Stimulated activated CD8-positive, alpha-beta memory T cell treated with anti-CD3 and anti-CD28 coated beads, Interleukin-2, amount 100 ng/mL, for 48 hours (primary cell): ENCODE measurements at regions not wholly inside any gene's neighbourhood (a gene's known extent, or its start where the extent isn't known, plus 50 kb on each side); places are given as distances from the start of the nearest gene placed in this dataset.

Experiments used
- DNase-seq, 2 donors: peaks; one replicate each; pipeline ENCODE4 v3.0.0-alpha.2; 2020; ENCODE audit warnings: low read depth in 2 of 2

GRCh38 chr10:64501807-64502206 lies 980.6 kb downstream of the REEP3 start:
- no peak for DNase-seq

DNA sequence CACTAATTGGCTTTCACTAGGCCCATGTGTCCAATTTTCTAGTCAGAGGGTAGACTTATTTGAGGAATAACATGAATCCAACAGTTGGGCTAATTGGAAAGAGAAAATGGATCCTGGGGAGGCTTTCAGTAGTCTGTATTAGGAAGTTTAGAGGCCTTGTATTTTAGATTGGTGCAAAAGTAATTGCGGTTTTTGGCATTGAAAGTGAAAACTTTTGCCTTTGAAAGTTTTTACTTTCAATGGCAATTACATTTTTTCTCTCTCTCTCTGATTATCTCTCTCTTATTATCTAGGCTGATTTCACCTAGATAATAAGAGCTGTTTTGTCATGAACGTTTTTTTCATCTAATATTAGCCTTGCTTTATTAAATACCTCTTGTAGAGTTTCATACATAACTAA lies 981.7 kb downstream of the REEP3 start:
- no peak for DNase-seq

GRCh38 chr10:64503429-64503828 lies 982.2 kb downstream of the REEP3 start:
- DNase-seq, result no peak

DNA sequence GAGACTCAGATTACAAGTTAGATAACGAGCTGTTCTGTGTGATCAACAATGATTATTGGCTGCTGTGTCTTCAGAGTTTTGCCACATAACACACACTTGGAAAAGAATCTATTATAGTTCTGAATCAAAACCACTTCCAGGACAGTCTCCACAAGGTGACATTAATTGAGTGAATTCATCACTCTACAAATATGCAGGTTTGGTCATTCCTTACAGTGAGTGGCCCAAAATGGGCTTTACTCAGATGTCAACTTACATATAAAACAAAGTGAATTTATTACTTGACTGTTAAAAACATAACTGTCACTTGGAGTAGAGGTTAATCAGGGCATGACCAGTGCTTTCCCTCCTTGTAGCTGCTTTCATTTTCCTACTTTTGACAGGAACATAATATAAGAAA lies 984.3 kb downstream of the REEP3 start:
- DNase-seq, result no peak

DNA sequence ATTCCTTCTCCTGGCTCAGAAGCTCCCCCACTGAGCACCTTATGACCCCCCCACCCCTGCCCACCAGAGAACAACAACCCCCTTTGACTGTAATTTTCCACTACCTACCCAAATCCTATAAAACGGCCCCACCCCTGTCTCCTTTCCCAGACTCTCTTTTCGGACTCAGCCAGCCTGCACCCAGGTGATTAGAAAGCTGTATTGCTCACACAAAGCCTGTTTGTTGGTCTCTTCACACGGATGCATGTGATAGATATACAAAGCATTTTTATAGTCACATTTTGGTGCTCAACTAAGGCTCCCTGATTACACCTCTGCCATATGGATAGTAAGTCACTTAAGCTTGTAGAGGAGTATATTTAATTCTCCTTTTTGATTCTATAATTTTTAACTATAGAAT lies 985.8 kb downstream of the REEP3 start:
- DNase-seq, result no peak

GRCh38 chr10:64507651-64508028 lies 986.4 kb downstream of the REEP3 start:
- no peak for DNase-seq

GRCh38 chr10:64508029-64508661 lies 986.9 kb downstream of the REEP3 start:
- DNase-seq, result no peak

- no peak for DNase-seq
Observed at GRCh38 chr10:64515970-64516699, 994.9 kb downstream of the REEP3 start.

DNA sequence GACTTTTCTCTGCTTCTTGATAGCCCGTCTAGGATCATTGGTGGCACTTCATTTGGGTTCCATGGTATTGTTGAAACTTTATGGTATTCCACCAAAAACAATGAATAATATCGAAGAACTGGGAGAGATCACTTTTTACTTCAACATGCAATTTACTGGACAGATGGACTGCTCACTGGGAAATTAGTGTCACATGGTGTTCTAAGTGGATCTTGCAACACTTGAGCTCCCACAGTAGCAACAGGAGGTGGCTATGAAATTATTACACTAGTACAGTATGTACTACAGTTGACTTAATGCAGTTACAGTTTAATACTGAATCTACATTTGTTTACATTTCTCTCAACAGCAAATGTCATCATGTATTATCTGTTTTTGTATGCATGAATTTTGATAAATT lies 997.3 kb downstream of the REEP3 start:
- DNase-seq, result no peak

DNA sequence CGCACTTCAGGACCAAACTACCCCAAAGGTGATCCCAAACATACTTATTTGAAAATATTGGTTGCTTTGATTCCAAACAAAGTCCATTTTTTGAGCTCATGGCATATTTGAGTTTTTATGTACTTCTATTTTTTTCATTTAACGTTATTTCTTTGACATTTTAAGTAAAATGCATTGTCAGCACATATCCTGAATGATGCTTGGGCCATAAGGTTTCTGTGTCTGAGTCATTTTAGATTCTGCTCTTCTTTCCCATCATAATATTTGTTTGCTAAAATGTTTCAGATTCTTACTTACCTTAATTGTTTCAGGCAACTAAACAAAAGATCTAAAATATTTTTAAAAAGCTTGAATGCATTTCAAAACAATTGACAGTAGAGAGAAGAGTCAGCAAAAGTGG lies 998.2 kb downstream of the REEP3 start:
- no peak for DNase-seq

DNA sequence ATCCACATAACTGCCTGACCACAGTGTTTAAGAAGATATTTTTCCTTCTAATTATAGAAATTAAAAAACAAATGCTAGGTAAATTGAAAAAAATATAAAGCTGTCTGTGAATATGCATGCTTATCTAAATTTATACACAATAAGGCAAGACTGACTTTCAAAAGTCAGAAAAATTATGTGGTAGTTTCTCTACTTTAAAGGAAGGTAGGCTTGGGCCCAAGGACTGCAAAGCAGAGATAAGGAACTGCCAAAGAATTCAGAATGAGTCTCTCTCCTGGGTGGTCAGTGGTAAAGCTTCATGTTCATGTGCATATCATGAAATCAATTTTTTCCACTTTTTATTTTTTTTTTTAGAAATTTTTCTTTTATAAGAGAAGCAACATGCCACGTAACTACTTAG lies 998.6 kb downstream of the REEP3 start:
- DNase-seq, result no peak

DNA sequence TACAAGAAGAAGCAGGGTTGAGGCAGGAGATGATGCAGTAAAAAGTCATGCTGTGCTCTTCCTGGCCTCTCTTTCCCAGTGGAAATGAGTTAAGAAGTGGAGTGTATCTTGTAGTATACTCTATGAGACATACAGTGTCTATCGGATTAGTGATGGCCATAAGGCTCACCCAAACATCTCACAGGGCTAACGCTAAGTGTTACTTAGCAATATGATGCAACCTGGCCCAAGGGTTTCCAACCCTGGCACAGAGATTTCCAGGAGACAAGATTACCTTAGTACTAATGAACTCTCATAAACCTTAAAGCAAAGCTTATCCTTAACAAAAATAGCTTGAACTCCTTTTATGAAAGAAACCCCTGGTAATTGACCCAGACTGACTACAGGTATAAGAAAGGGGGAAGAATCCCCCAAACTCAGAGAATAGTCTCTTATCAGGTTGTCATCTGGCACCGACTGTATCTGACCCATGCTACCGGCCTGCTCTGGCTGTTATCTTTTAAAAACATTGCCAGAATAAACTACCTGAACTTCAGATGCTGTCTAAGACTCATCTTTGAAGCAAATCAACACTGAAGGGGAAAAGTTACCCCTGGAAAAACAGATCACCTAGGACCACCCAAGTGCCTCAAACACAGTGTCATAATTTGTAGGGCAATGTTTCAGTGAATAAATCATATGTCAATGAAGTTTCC lies 1002.0 kb downstream of the REEP3 start:
- DNase-seq, result no peak

- no peak for DNase-seq
Observed at GRCh38 chr10:64528294-64529002, 1007.2 kb downstream of the REEP3 start.

- DNase-seq, result no peak
Observed at GRCh38 chr10:64529003-64529350, 1007.8 kb downstream of the REEP3 start.

DNA sequence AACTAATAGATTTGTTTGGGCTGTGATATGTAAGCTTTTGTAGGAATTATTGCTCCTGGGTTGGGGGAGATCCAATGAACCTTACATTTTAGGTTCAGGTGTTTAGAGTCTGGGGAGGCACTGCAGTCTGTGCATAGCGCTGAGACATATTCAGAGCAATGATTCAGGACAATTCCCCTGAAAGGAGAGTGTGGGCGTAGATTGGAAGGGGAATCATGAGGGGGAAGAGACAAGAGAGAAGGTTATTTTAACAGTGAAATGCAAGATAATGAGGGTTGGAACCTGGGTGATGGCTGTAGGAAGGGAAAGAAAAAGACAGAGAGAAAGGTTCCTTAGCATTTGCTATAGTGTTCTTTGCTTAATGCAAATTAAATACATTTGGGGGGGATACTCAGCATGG lies 1013.4 kb downstream of the REEP3 start:
- no peak for DNase-seq

DNA sequence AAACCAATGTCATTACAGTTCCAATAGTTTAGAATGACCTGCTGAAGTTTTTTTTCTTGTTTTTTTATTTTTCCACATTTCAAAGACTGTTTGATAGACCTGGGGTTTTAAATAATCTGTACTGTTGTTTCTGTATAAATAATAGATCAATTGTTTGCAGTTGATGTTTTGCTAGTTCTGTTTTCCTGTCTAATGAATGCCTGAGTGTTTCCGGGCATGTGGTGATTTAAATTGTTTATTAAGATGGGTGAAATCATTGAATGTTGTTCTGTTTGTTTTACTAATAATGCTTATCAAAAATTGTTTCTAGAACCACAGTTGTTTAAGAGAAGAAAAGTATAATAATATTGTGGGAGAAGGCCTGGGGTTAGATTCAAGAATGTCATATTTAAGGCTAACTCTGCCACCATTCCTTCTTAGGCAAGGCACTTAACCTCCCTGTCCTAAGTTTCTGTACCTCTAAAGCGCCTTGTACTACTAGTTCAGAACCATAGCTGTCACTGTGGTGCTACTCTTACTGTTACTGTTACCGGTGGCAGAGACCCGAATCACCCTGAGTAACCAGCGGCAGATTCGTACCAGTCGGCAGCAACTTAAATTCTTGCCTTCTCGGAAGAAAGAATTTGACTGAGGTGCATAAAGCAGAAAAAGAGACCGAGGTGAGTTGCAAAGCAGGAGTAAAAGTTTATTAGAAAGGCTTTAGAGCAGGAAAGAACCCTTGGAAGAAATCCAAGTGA lies 1014.1 kb downstream of the REEP3 start:
- DNase-seq, result no peak

GRCh38 chr10:64537112-64537511 lies 1015.9 kb downstream of the REEP3 start:
- DNase-seq, result no peak

DNA sequence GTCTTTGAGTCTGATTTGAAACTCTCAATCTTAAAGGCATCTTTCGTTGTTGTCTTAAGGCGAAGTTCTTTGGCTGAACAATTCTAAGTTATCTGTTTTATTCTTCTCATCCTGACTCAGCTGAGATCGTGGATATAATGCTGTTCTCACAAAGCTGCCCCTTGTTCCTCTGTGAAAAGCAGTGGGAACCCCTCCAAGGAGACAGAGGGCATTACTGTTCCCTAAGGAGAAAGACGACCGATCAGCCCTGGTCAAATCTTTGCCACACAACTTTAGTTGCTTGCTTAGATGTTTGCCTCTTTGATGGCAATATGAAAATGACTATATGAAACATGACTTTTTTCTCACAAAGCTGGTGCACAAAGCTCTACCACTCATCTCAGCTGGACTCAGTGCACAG lies 1016.7 kb downstream of the REEP3 start:
- no peak for DNase-seq

DNA sequence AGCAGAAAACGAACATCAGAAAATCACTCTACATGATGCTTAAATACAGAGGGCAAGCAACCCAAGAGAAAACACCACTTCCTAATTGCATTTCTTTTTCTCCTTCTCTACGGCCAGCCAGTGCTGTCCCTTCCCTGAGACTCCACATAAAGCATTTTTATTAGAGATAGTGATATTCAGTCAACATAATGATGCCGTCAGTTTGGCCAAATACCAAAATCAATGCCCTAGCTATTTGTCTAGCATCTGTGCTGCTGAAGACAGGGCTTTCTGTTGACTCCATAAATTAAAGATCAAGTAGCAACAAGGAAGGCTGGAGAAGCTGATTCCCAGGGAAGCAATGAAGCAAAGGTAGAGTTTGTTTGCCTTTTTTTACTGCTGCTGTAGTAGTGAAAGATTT lies 1024.9 kb downstream of the REEP3 start:
- no peak for DNase-seq

GRCh38 chr10:64547168-64547567 lies 1026.0 kb downstream of the REEP3 start:
- DNase-seq, result no peak

DNA sequence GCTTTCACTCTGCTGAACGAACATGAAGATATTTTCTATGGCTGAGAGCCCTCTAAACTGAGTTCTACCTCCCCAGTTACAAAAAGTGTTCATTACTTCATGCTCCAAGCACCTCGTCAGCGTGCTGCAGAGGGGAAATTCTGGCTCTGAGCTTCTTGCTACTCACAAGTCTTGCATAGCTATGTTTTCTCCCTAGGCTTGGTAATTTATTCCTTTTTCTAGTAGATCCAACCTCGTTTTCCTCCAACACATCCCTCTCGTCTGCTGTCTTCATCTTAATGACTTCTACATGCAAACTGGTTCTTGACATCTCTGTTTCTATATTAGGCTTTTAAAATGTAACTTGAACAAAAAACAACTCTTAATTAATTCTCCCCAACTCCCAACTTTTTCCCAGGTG lies 1034.5 kb downstream of the REEP3 start:
- no peak for DNase-seq
